GM19438 (cell line): ENCODE measurements at regions not wholly inside any gene's neighbourhood (a gene's known extent, or its start where the extent isn't known, plus 50 kb on each side); places are given as distances from the start of the nearest gene placed in this dataset.
A peak's percentile ranks its signal among the peaks of the same experiment; 100 is the strongest.

ENCODE experiments used
- ATAC-seq: cut with Tn5 transposase; IDR thresholded peaks from one replicate; pipeline ENCODE4 v1.9.1; 2021; ENCODE audit warnings: low read depth; ENCODE audit not compliant: unreplicated experiment

- no peak for ATAC-seq
Observed at GRCh38 chr12:125303337-125303736, 238.1 kb downstream of the AACS start.

GRCh38 chr12:125304029-125304428 is 238.8 kb downstream of the AACS start:
- ATAC-seq: no peak

- ATAC-seq: no peak
Observed at GRCh38 chr12:125305231-125305630, 240.0 kb downstream of the AACS start.

GRCh38 chr12:125310461-125310860 is 245.2 kb downstream of the AACS start:
- no peak for ATAC-seq

- no peak for ATAC-seq
Observed at GRCh38 chr12:125311050-125311449, 245.8 kb downstream of the AACS start.

- no peak for ATAC-seq
Observed at GRCh38 chr12:125312471-125312870, 247.2 kb downstream of the AACS start.

GRCh38 chr12:125314051-125314755 is 249.0 kb downstream of the AACS start:
- ATAC-seq: no peak

GRCh38 chr12:125315771-125316170 is 250.5 kb downstream of the AACS start:
- no peak for ATAC-seq

GRCh38 chr12:125320177-125320576 is 254.9 kb downstream of the AACS start:
- ATAC-seq: no peak

GRCh38 chr12:125324861-125325490 is 259.7 kb downstream of the AACS start:
- no peak for ATAC-seq

GRCh38 chr12:125329239-125330102 is 264.2 kb downstream of the AACS start:
- ATAC-seq: no peak

GRCh38 chr12:125330645-125331341 is 265.6 kb downstream of the AACS start:
- ATAC-seq: peak; percentile 77

GRCh38 chr12:125331342-125332052 is 266.3 kb downstream of the AACS start:
- no peak for ATAC-seq

- ATAC-seq: no peak
Observed at GRCh38 chr12:125332900-125333299, 267.7 kb downstream of the AACS start.

GRCh38 chr12:125336246-125336645 is 271.0 kb downstream of the AACS start:
- no peak for ATAC-seq

GRCh38 chr12:125340791-125341190 is 275.6 kb downstream of the AACS start:
- ATAC-seq: no peak

- no peak for ATAC-seq
Observed at GRCh38 chr12:125341422-125341821, 276.2 kb downstream of the AACS start.

GRCh38 chr12:125343649-125344048 is 278.4 kb downstream of the AACS start:
- no peak for ATAC-seq

- ATAC-seq: no peak
Observed at GRCh38 chr12:125346362-125346761, 281.1 kb downstream of the AACS start.

- ATAC-seq: no peak
Observed at GRCh38 chr12:125351788-125352187, 286.6 kb downstream of the AACS start.
